ENCODE measurements at regions not wholly inside any gene's neighbourhood (a gene's known extent, or its start where the extent isn't known, plus 50 kb on each side); places are given as distances from the start of the nearest gene placed in this dataset.

GRCh38 chr1:218547957-218548730 lies 203.0 kb downstream of the TGFB2 start (continued):
- TF ChIP-seq CHD1 (IDR thresholded peaks at IDR 0.05; ENCODE audit: low read depth, low read length) (no peak), PHF8 (conservative IDR thresholded peaks at IDR 0.05; ENCODE audit: low read depth, low read length) (no peak), SRF (IDR thresholded peaks at IDR 0.05; ENCODE audit: low read depth, low read length) (no peak), NRF1 (IDR thresholded peaks at IDR 0.05; ENCODE audit: low read depth, low read length) (no peak), TAF1 (IDR thresholded peaks at IDR 0.05; ENCODE audit: low read depth, low read length) (no peak), BRCA1 (IDR thresholded peaks at IDR 0.05; ENCODE audit: low read depth, low read length) (no peak), GABPA (IDR thresholded peaks at IDR 0.05; ENCODE audit: borderline replicate concordance, insufficient read depth, low read length) (no peak), ATF3 (IDR thresholded peaks at IDR 0.05; ENCODE audit: insufficient read depth, low read depth, low read length) (no peak)
